Superior temporal gyrus (tissue), 1 donor: ENCODE measurements at regions not wholly inside any gene's neighbourhood (a gene's known extent, or its start where the extent isn't known, plus 50 kb on each side); places are given as distances from the start of the nearest gene placed in this dataset.
"Not testable (repeated sequence)": the region's sequence is repeated elsewhere in the genome, so short reads cannot be mapped to it uniquely, and the experiment has no call there.

Experiments
- DNase-seq: peaks from one replicate; pipeline ENCODE4 v3.0.0-alpha.2; 2016; ENCODE audit errors: extremely low spot score

DNA sequence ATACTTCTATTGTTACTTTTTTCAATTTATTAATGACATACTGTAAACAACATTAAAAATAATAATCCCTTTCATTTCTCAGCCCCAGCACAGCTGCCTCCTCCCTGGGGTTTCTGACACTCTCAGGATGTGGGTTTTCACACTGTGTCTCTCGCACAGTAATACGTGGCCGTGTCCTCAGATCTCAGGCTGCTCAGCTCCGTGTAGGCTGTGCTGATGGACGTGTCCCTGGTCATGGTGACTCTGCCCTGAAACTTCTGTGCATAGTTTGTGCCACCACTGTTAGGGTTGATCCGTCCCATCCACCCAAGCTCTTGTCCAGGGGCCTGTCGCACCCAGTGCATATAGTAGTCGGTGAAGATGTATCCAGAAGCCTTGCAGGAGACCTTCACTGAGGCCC is 159.9 kb downstream of the POTEB start:
- not testable (repeated sequence) for DNase-seq

DNA sequence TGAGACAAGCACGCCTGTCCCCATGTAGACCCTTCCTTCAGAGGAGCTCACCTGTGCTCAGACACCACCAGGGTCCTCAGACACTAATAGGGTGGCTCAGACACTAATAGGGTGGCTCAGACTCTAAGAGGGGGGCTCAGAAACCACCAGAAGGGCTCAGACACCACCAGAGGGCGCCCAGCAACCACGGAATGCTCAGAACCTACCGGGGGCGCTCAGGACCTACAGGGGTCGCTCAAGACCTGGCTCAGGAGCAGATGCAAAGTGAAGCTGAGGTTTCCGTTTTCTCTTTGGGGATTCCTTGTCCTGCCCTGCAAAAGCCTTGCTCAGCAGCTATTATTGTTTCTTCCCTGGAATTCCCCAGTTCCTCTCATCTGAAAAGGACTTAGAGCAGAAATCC is 172.1 kb downstream of the POTEB start:
- not testable (repeated sequence) for DNase-seq

DNA sequence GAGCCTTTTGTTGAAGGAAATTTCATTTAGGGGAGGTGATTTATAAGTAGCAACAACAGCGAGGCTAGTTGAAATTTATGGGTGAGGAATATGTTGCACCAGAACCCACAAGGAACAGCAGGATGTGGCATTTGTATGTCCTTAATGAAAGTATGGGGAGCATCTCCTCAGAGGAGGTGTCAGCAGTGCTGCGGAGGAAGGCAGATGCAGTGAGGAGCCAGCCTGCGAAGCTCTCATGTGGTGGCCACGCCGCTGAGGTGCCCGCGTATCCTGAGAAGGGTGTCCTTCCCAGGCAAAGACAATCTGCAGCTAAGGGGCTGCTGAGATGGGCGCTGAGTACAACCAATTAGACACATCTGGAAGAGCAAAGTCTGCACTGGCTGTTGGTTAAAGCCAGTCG is 178.9 kb downstream of the POTEB start:
- not testable (repeated sequence) for DNase-seq

DNA sequence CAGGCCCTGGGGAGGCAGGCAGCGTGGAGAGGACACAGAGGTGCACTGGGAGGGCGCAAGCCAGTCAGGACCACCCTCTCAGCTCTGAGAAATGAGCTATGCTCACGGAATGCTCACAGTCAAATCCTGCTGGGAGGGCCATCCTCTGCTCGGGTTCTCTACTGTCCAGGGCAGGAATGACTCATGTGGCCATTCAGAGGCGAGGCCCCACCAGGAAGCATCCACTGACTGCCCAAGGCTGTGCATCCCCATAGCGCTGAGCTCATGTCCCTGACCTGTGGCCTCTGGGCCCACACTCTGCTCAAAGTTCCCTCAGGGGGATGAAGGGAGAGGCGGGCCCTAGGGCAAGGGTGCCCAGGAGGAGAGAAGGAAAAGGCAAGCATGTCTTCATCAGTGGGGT is 182.4 kb downstream of the POTEB start:
- DNase-seq, result not testable (repeated sequence)

DNA sequence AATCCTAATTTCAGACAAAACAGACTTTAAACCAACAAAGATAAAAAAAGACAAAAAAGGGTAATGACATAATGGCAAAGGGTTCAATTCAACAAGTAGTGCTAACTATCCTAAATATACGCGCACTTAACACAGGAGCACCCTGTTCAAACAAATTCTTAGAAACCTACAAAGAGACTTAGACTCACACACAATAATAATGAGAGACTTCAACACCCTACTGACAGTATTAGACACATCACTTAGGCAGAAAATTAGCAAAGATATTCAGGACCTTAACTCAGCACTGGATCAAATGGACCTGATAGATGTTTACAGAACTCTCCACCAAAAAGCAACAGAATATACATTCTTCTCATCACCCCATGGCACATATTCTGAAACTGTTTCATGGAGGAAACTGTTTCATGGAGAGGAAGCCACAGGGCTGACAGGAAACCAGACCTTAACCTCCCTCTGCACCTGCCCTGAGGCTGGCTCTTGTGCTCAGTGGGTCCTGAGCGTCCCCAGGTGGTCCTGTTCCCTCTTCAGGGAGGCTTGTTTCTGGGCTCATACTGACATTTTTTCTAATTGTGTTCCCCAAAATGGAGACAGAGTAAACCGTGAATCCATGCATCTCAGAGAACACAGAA is 184.9 kb downstream of the POTEB start:
- not testable (repeated sequence) for DNase-seq

DNA sequence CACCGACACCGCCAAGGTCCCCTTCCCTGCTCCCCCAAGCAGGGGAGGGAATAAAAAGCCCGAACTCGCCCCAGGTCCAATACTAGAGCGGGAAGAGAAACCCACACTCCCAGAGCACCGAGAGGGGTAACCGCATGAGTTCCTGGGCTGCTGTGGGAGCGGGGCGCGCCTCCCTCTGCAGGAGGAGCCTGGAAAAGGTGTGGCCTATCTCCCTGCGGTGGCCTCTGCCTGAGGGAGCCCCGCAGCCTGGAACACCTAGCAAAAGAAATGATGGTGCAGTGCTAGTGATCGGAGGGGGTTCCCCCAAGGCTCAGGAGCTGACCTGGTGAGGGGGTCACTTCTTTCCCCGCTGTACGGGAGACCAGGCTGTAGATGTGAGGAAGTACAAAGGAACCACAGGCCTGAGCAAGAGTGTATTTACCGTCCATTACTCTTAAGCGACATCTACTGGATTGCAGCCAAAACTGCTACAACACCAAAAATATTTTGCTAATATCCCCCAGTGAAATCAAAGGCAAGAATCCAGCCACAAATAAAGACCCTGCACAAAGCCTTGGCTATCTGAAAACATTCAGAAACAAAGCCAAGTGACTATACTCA is 216.6 kb upstream of the POTEB3 start:
- DNase-seq, result not testable (repeated sequence)

DNA sequence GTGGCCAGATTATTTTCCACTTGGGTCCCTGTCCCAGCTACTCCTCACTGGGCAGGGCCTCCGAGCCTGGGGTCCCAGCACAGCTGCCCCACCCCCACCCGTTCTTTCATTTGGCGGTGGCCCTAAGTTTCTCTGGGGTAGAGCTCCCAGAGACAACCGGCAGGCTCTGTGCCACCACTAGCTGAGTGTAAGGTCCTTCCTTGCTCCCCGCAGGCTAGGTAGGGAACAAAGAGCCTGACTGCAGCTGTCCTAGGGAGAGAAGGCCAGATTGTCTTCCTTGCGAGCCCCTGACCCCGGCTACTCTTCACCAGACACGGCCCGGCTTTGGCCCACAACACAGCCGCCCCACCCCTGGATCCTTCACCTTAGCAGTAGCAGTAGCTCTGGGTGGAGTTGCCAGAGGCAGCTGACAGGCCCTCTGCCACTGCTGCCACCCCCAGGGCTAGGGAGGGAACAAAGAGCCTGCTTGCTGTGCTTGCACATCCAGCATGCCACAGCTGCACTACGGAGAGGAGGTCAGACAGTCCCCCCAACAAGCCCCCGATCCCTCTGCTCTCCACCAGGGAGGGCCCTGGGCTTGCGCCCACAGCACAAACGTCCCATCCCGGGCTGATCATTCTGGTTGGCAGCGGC is 215.9 kb upstream of the POTEB3 start:
- not testable (repeated sequence) for DNase-seq

DNA sequence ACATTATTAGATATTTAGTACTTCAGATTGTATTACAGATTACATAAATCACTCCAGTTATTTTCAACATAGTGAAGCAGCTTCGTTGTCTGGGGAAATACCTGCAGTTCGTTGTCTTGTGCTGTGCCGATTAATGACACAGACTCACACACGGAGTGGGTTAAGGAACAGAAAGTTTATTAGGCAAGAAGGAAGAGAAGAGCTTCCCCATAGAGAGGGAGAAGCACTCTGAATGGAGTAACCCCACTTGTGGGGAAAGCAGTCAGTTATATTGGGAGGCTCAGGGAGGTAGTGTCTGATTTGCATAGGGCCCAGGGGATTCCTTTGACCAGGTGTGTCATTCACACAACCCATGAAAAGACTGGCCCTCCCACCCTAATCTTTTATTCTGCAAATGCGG is 213.4 kb upstream of the POTEB3 start:
- DNase-seq, result not testable (repeated sequence)

DNA sequence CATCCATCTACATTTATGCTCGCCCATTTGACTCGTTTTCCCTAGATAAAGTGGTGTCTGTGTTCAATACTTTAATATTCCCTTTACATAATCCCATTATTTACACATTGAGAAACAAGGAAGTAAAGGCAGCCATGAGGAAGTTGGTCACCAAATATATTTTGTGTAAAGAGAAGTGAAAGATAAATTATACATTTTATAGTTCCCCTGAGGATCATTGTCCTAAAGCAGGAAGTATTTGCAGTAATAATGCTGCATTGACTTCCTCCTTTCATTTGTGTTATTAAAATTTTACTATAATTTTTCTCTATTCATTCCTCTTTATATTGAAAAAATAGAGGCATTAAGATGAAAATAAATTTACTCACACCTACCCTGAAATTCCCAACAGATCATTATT is 198.5 kb upstream of the POTEB3 start:
- DNase-seq, result not testable (repeated sequence)

DNA sequence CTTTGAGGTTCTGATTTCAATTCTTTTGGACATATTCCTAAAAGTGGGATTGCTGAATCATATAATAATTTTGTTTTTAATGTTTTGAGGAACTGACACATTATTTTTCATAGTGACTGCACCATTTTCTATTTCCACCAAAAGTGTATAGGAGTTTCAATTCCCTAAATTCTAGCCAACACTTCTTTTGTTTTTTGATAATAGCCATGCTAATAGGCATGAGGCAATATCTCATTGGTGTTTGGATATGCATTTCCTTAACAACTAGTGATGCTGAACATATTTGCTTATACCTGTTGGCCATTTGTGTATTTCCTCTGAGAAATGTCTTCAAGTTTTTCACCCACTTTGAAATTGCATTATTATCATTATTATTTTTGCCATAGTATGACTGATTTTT is 186.4 kb upstream of the POTEB3 start:
- DNase-seq, result not testable (repeated sequence)

DNA sequence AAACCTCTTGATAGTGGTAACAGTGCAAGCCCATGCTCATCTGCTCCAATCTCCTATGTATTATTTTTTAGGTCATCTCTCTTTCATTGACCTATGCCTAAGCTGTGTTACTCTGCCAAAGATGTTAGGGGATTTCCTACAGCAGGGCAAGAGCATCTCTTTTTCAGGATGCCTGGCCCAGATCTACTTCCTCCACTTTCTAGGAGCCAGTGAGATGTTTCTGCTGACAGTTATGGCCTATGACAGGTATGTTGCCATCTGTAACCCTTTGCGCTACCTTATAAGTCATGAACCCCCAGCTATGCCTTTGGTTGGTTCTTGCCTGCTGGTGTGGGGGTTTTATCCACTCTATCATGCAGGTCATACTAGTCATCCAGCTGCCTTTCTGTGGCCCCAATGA is 168.9 kb upstream of the POTEB3 start:
- DNase-seq, result not testable (repeated sequence)

DNA sequence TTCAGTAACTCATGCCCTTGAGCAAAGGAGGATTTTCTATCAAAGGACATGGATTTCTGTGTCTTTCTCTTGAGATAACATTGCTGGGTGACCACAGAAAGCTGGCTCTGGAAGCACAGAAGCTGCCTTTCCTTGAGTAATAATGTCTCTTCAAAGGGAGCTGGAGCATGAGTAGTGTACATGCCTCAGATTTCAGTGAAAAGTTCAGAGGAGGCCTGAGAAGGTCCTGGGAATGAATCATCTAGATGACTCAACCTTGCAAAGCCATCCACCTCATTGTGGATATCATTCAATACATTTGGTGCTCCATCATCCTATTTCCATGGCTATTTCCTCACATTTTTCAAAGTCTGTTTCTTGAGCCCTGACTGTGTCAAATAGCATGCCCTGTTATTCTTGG is 125.1 kb upstream of the POTEB3 start:
- DNase-seq, result not testable (repeated sequence)

DNA sequence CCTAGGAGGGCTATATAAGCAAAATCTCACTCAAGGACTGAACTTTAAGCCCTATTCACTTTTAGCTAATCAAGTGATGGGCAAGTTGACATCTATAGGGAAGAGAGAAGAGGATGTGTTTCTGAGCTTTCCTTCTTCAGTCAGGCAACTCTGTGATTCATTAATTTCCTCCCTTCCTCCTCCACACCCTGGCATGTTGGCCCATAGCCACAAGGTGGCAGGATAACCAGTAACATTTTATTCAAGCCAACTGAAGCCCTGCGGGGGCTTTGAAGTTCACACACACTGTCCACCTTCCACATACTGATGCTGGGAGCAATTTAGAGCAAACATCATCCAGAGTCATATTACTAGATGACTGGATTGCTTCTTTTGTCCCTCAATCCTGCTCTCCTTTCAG is 111.5 kb upstream of the POTEB3 start:
- not testable (repeated sequence) for DNase-seq

DNA sequence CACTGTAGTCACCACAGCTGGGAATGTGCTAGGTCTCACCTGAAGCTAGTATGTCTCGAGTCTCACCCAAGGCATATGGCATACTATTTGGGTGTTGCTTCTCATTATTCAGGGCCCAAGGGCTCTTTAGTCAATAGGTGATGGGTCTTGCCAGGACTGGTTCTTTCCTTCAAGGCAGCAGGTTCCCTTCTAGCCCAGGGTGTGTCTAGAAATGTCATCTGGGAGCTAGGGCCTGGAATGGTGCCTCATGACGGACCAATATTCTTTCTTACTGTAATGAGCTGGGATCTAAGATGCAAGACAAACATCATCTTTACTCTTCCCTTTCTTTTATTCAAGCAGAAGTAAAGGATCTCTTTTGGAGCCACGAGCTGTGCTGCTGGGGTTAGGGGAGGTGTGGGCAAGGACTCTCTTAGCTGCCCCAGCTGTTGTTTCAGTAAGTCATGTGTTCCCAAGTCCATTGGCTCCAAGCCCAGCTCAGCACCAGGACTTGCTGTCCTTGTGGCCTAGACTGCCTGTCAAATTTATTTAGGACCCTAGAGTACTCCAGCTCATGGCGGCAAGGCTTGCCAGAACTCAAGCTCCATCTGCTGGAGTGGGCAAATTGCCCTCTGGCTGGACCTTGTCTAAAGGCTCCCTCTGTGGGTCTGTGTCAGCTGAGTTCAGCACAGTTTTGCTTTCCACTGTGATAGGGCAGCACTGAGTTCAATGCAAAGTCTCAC is 106.0 kb upstream of the POTEB3 start:
- DNase-seq, result not testable (repeated sequence)

DNA sequence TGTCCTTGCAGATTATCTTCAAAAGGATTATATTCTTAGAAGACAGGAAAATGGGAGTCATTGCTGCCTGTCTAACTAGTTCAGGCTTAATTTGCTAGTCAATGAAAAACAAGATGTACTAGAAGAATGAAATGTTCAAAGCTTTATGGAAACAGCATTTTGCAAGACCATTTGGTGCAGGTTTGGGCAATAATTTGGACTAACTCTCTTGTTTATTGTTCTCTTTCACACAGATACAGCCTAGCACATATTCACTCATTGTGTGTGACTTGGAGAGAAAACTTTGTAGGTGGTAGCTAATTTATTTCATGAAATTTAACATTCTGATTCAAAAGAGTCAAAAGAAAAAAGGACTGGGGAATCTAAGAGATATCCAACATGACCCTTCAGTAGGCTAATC is 92.5 kb upstream of the POTEB3 start:
- not testable (repeated sequence) for DNase-seq

DNA sequence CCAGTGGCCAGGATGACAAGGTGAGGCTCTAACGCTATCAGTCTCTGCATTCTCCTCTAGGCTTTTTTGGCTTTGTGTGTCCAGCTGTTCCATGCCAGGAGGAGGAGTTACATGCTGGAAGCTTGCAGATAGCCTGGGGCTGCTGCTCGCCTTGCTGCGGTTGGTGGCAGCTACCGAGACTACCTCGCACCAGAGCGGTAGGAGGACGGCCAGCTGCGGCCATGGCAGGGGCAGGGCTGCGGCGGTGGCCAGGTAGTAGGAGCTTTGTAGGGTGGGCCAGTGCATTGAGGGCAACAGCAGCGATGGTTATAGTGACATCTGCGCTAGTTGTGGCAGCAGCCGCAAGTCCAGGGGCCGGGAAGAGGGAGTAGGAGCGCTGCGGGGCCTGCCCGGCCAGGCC is 75.9 kb upstream of the POTEB3 start:
- not testable (repeated sequence) for DNase-seq

DNA sequence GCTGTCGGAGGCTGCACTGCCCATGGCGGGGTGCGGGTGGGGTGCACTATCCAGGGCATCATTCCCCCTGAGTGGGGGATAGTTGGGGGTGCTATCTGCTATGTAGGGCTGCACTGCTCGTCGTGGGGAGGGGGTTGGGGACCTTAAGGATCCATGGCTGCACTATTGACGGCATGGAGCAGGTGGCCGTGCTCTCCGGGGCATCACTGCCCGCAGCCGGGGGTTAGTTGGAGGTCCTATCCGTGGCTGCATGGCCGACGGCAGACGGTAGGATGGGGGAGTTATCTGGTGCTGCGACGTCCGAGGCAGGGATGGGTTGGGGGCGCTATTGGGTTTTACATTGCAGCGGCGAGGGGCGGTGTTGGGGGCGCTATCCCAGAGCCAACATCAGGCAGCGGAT is 75.0 kb upstream of the POTEB3 start:
- not testable (repeated sequence) for DNase-seq

DNA sequence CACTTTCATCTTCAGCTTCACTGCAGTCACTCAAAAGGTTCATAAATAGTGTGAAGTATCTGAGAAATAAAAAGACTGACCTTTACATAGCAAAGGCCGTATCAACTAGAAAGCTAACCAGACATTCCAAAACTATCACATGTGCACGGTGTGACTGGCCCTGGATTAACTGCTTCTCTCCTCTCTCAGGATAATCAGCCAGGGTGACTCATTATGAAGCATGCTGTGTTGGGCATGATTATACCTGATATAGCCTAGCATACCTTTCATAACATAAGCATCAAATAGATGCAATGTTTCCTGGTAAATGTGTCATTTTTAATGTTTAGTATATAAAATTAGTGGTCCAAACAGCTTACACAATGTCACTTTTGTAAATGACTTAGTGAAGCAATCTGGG is 62.7 kb upstream of the POTEB3 start:
- DNase-seq, result not testable (repeated sequence)
